ENCODE measurements at regions not wholly inside any gene's neighbourhood (a gene's known extent, or its start where the extent isn't known, plus 50 kb on each side); places are given as distances from the start of the nearest gene placed in this dataset.

- H3K4me1 ChIP-seq: no peaks in the 10 kb centered on the region
- no peaks in the 10 kb centered on the region for H3K9me3 ChIP-seq
- H3K27ac ChIP-seq: no peak overlapping the region
- no peaks in the 10 kb centered on the region for H3K36me3 ChIP-seq
- intact Hi-C loops (cut with DNase I; ENCODE audit: low total_unique reads): no loop called here
- no peak for TF ChIP-seq CTCF (IDR thresholded peaks at IDR 0.05)
- H3K4me3 ChIP-seq: no peak overlapping the region
- DNase-seq: no peak
- H3K27me3 ChIP-seq: peaks cover 0 to 21% of the 10 kb centered on the region in 2 donors
These were observed 223.7 kb upstream of the RTL1 start for GRCh38 chr14:101127224-101127623.

GRCh38 chr14:101128478-101129321 lies 225.2 kb upstream of the RTL1 start:
- Histone ChIP-seq H3K4me1 (no peaks in the 10 kb centered on the region), H3K27me3 (peaks cover 0 to 24% of the 10 kb centered on the region in 2 donors), H3K9me3 (no peaks in the 10 kb centered on the region), H3K4me3 (no peak overlapping the region), H3K27ac (no peak overlapping the region), H3K36me3 (no peaks in the 10 kb centered on the region)
- DNase-seq: peak; percentile 9 to 41
- intact Hi-C loops (cut with DNase I; ENCODE audit: low total_unique reads): no loop called here
- TF ChIP-seq CTCF (IDR thresholded peaks at IDR 0.05): no peak

GRCh38 chr14:101129521-101130167 lies 226.1 kb upstream of the RTL1 start:
- no peak for TF ChIP-seq CTCF (IDR thresholded peaks at IDR 0.05)
- intact Hi-C loops (cut with DNase I; ENCODE audit: low total_unique reads): no loop called here
- peaks cover 0 to 24% of the 10 kb centered on the region in 2 donors for H3K27me3 ChIP-seq
- no peaks in the 10 kb centered on the region for H3K9me3 ChIP-seq
- no peaks in the 10 kb centered on the region for H3K4me1 ChIP-seq
- no peak overlapping the region for H3K27ac ChIP-seq
- H3K36me3 ChIP-seq: no peaks in the 10 kb centered on the region
- H3K4me3 ChIP-seq: no peak overlapping the region
- DNase-seq: no peak

- H3K27me3 ChIP-seq: peaks cover 0 to 24% of the 10 kb centered on the region in 2 donors
- H3K9me3 ChIP-seq: no peaks in the 10 kb centered on the region
- H3K4me3 ChIP-seq: no peak overlapping the region
- no peaks in the 10 kb centered on the region for H3K4me1 ChIP-seq
- intact Hi-C loops (cut with DNase I; ENCODE audit: low total_unique reads): no loop called here
- TF ChIP-seq CTCF (IDR thresholded peaks at IDR 0.05): no peak
- no peak for DNase-seq
- no peak overlapping the region for H3K27ac ChIP-seq
- H3K36me3 ChIP-seq: no peaks in the 10 kb centered on the region
These were observed 227.3 kb upstream of the RTL1 start for GRCh38 chr14:101130861-101131260.

- Histone ChIP-seq H3K36me3 (no peaks in the 10 kb centered on the region), H3K27me3 (peaks cover 0 to 24% of the 10 kb centered on the region in 2 donors), H3K4me3 (no peak overlapping the region), H3K27ac (no peak overlapping the region), H3K9me3 (no peaks in the 10 kb centered on the region), H3K4me1 (no peaks in the 10 kb centered on the region)
- DNase-seq: peak in 1 of 2 donors; percentile 9
- intact Hi-C loops (cut with DNase I; ENCODE audit: low total_unique reads): no loop called here
- TF ChIP-seq CTCF (IDR thresholded peaks at IDR 0.05): no peak
These were observed 228.0 kb upstream of the RTL1 start for GRCh38 chr14:101131451-101131916.

Data from tibial artery (tissue), 4 donors.